Right atrium auricular region (tissue), 2 donors: ENCODE measurements at regions not wholly inside any gene's neighbourhood (a gene's known extent, or its start where the extent isn't known, plus 50 kb on each side); places are given as distances from the start of the nearest gene placed in this dataset.

Source experiments
- DNase-seq: peaks from one replicate; pipeline ENCODE4 v3.0.0-alpha.2; 2019; ENCODE audit warnings: low spot score
- H3K27ac ChIP-seq, 2 donors: fragments of 200-600 bp; sonication (generic); 1 replicate in 1 of 2; 2 replicates in 1 of 2; pipeline ENCODE4 v1.5.1; 2016 to 2019
- H3K27me3 ChIP-seq, 2 donors: fragments of 200-600 bp; sonication (generic); one replicate each; pipeline versions ENCODE4 v1.5.1 to v1.6.0; 2017 to 2019
- H3K36me3 ChIP-seq: fragments of 200-600 bp; sonication (generic); one replicate; pipeline ENCODE4 v1.5.1; 2016
- H3K4me1 ChIP-seq, 2 donors: fragments of 200-600 bp; sonication (generic); one replicate each; pipeline versions ENCODE4 v1.5.1 to v1.6.0; 2017 to 2019
- H3K4me3 ChIP-seq, 2 donors: fragments of 200-600 bp; sonication (generic); 1 replicate in 1 of 2; 2 replicates in 1 of 2; pipeline ENCODE4 v1.5.1; 2017 to 2019; ENCODE audit warnings: mild to moderate bottlenecking in 1 of 2, moderate library complexity in 1 of 2
- H3K9me3 ChIP-seq, 2 donors: fragments of 200-600 bp; sonication (generic); one replicate each; pipeline ENCODE4 v1.5.1; 2019
- TF ChIP-seq, protein P1 (sequence below), 2 donors: fragments of 200-600 bp; sonication (generic); IDR thresholded peaks; one replicate each; pipeline ENCODE4 v1.5.1; 2019; ENCODE audit warnings: antibody characterized with exemption in 2 of 2

- TF ChIP-seq, protein P1, sequence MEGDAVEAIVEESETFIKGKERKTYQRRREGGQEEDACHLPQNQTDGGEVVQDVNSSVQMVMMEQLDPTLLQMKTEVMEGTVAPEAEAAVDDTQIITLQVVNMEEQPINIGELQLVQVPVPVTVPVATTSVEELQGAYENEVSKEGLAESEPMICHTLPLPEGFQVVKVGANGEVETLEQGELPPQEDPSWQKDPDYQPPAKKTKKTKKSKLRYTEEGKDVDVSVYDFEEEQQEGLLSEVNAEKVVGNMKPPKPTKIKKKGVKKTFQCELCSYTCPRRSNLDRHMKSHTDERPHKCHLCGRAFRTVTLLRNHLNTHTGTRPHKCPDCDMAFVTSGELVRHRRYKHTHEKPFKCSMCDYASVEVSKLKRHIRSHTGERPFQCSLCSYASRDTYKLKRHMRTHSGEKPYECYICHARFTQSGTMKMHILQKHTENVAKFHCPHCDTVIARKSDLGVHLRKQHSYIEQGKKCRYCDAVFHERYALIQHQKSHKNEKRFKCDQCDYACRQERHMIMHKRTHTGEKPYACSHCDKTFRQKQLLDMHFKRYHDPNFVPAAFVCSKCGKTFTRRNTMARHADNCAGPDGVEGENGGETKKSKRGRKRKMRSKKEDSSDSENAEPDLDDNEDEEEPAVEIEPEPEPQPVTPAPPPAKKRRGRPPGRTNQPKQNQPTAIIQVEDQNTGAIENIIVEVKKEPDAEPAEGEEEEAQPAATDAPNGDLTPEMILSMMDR (IDR thresholded peaks at IDR 0.05): no peak
- no peak for DNase-seq
- H3K27ac ChIP-seq: no peak overlapping the region
- no peak overlapping the region for H3K4me3 ChIP-seq
- H3K36me3 ChIP-seq: no peaks in the 10 kb centered on the region
- H3K27me3 ChIP-seq: no peaks in the 10 kb centered on the region
- peaks cover 0 to 15% of the 10 kb centered on the region in 2 donors for H3K9me3 ChIP-seq
- H3K4me1 ChIP-seq: no peaks in the 10 kb centered on the region
Observed at GRCh38 chr9:17846948-17847655, 268.2 kb downstream of the SH3GL2 start.

DNA sequence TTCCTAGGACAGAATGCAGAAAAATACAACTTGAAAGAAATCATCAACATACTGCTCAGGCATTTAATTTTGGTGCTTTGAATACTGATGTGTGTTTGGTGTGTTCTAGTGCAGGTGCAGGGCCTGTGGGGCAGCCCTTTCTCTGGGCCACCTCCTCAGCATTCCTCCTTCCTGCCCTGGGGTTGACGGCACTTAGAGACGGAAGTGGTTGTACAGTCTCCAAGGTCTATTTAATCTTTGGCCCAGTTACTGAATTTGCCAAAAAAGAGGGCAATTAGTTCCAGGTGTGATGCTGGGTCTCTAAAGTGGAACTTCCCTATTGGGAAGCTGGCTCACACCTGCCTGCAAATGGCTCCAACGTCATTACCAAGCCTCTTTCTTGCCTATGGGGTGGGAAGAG lies 269.0 kb downstream of the SH3GL2 start:
- Histone ChIP-seq H3K27me3 (no peaks in the 10 kb centered on the region), H3K36me3 (no peaks in the 10 kb centered on the region), H3K27ac (no peak overlapping the region), H3K4me3 (no peak overlapping the region), H3K4me1 (no peaks in the 10 kb centered on the region), H3K9me3 (peaks cover 0 to 15% of the 10 kb centered on the region in 2 donors)
- TF ChIP-seq, protein P1 (IDR thresholded peaks at IDR 0.05): no peak
- no peak for DNase-seq

DNA sequence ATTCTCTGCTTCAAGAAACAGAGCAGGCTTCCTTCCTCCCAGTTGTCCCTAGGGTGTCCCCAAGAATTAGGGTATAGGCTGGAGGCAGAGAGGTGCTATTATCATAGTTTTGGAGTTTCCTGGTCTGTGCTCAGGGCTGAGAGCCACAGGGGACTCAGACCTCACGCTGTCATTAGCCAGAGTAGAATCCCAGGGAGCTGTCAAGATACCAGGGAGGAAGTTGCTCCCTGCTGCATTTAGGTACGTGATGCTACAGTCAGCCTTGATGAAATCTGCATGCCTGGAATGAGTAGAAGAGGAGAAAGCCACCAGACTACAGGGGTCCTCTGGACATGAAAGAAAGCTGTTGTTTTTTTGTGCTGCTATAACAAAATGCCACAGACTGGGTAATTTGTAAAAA lies 273.2 kb downstream of the SH3GL2 start:
- Histone ChIP-seq H3K4me1 (no peaks in the 10 kb centered on the region), H3K4me3 (no peak overlapping the region), H3K27me3 (no peaks in the 10 kb centered on the region), H3K27ac (no peak overlapping the region), H3K36me3 (no peaks in the 10 kb centered on the region), H3K9me3 (no peaks in the 10 kb centered on the region)
- TF ChIP-seq, protein P1 (IDR thresholded peaks at IDR 0.05): no peak
- no peak for DNase-seq

DNA sequence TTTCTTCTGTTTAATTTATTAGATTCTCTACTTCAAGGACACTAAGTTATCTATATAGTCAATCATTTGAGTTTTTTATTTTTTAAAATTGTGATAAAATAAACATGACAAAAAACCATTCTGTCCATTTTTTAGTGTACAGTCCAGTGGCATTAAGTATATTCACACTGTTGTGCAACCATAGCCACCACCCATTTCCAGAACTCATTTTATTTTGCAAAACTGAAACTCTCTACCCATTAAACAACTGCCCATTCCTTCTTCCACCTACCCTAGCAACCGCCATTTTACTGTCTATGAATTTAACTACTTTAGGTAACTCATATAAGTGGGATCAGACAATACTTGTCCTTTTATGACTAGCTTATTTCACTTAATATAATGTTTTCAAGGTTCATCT lies 275.6 kb downstream of the SH3GL2 start:
- Histone ChIP-seq H3K9me3 (no peaks in the 10 kb centered on the region), H3K27ac (no peak overlapping the region), H3K4me1 (no peaks in the 10 kb centered on the region), H3K4me3 (no peak overlapping the region), H3K36me3 (no peaks in the 10 kb centered on the region), H3K27me3 (no peaks in the 10 kb centered on the region)
- DNase-seq: no peak
- TF ChIP-seq, protein P1 (IDR thresholded peaks at IDR 0.05): no peak

DNA sequence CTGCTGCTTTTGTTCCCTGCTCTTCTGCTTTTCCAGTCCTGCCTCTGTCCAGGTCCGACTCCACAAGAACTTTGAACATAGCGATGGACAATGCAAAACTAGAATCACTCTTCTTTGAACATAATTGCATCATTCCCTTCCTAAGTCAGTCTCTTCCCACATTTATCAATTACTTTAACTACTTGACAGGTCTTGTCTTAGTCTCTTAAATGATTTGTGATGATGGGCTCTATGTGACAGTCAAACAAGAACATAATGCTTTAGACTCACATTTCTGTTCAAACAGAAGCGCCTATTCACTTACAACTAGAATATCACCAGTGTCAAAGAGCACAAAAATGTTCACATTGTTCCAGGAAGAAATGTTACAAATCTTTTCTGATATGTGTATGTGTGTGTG lies 278.1 kb downstream of the SH3GL2 start:
- Histone ChIP-seq H3K4me3 (no peak overlapping the region), H3K9me3 (no peaks in the 10 kb centered on the region), H3K36me3 (no peaks in the 10 kb centered on the region), H3K27me3 (no peaks in the 10 kb centered on the region), H3K27ac (no peak overlapping the region), H3K4me1 (no peaks in the 10 kb centered on the region)
- no peak for DNase-seq
- TF ChIP-seq, protein P1 (IDR thresholded peaks at IDR 0.05): no peak

GRCh38 chr9:17859228-17859627 lies 280.4 kb downstream of the SH3GL2 start:
- no peaks in the 10 kb centered on the region for H3K9me3 ChIP-seq

More at GRCh38 chr9:17859228-17859627, 280.4 kb downstream of the SH3GL2 start:
- no peaks in the 10 kb centered on the region for H3K36me3 ChIP-seq
- no peaks in the 10 kb centered on the region for H3K27me3 ChIP-seq
- no peak for DNase-seq
- no peak overlapping the region for H3K27ac ChIP-seq
- TF ChIP-seq, protein P1 (IDR thresholded peaks at IDR 0.05): no peak
- H3K4me1 ChIP-seq: peaks cover 0 to 4% of the 10 kb centered on the region in 2 donors
- H3K4me3 ChIP-seq: no peak overlapping the region
